Activated CD4-positive, alpha-beta T cell treated with anti-CD3 and anti-CD28 coated beads, Interleukin-2, amount 50 U/mL, for 1 hour (primary cell): ENCODE measurements at regions not wholly inside any gene's neighbourhood (a gene's known extent, or its start where the extent isn't known, plus 50 kb on each side); places are given as distances from the start of the nearest gene placed in this dataset.
"Not testable (repeated sequence)": the region's sequence is repeated elsewhere in the genome, so short reads cannot be mapped to it uniquely, and the experiment has no call there.

ENCODE experiments used
- DNase-seq: peaks from one replicate; pipeline ENCODE4 v3.0.0-alpha.2; 2020

DNA sequence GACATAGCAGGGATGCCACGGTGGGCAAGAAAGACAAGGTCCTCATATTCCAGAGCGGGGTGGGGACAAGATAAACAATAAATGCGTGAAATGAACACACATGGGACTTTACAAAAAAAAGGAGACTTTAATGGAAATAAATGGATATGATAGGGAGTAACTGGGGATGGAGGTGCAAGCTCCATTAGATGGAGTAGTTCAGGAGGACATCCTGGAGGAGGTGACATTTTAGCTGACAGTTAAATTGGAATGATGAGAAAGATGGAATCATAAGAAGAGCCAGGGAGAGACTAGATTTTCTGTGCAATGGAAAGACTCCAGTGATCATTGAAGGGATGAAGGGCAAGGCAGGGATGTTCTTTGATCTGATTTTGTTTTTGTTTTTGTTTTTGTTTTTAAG is 83.6 kb upstream of the MYL10 start:
- DNase-seq: no peak

DNA sequence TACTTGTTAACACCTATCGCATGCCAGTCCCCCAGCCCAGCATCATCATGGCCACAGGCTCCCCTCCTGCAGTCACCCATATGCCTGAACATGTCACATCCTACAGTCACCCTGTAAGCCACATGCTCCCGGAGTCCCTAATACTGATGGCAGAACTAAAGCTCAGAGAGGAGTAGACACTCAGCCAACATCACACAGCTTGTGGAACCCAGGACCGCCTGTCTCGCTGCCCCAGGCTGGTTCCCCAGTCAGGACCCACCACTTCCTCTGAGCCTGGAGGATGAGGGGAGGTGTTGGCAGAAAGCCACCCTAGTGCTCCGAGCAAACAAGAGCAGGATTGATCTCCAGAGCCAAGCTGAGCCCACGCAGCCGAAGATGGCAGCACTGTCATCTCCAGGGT is 85.0 kb upstream of the MYL10 start:
- DNase-seq: no peak

DNA sequence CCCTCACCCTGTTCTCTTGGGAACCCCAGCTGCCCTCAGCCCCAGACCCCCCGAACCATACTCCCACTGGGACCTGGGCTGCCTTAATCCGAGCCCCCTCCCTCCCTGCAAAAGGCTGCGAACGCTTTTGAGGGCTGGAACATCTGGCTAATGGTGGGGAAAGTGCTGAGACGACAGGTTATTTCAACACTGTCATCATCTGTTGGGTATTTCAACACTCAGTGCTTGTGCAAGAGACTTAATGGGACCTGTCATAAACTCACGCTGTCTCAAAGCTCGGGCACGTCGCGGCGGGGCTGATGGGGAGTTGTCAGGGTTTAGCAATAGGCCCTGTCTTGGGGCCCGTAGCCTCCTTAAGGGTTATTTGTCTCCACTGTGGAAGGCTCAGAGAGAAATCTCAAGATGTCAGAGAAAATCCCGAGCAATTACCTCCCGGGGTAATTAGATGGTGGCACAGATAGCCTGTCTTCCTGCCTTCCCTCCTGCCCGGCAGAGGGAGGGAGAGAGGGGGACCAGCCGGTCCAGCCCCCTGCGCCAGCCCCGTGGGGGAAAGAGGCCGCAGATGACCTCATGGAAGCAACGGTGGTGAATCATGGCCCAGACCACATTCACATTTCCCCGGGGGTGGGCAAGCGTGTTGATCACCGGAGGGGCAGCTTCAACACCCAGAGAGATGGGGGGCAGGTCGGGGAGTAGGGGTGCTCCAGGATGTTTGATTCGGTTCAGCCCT is 88.7 kb upstream of the MYL10 start:
- DNase-seq: no peak

GRCh38 chr7:101718363-101719122 is 89.4 kb upstream of the MYL10 start:
- no peak for DNase-seq

DNA sequence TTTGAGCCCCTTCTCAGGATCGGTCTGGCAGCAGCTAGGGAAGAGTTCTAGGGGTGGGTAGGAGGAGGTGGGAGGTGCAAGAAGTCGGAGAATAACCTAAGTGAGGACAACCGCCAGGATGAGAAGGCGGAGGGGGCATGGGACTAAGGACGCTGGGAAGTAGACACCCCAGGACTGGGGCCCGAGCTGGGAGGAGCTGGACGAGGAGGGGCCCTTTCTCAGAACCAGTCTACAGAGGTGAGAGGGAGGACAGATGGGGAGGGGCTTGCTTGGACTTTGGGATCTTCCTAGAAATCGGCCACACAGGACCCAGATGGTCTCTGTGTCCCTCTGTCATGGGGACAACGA is 90.0 kb upstream of the MYL10 start:
- no peak for DNase-seq

DNA sequence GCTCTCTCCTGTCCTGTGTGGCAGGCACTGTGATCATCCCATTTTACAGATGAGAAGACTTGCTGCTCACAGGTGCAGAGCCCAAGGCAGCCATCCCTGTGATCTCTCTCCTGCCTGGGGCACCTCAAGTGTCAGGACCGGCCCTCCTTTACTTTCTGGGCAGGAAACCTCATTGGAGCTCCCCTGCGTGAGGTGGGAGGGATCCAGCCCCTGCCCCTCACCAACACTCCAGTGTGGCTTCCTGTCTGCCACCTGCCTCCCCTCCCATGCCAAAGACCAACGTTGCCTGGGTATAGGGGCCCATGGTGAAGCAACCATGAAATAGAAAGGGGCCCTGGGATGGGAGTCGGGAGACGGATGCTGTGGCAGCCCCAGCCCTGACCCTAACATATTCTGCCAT is 91.2 kb upstream of the MYL10 start:
- no peak for DNase-seq

DNA sequence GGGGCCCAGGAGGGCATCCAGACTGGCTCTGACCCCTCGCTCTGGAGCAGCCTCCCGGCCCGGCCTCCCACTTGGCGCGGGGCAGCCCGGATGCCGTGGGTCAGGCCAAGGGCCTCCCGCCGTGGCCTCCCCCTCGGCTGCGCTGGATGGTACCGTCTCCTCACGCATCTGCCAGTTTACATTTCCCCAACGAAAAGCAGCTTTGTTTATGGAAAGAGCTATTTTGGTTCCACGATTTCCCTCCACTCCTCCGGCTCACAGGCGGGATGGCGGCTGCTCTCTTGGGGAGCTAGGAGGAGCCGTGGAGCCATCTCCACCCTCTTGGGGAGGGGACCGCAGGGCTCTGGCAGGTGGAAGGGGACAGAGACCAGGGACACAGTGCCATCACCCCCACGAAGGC is 93.2 kb upstream of the MYL10 start:
- DNase-seq: no peak

GRCh38 chr7:101723835-101724234 is 93.6 kb upstream of the CUX1 start:
- no peak for DNase-seq

- no peak for DNase-seq
Measured at GRCh38 chr7:101724957-101725356, 92.5 kb upstream of the CUX1 start.

DNA sequence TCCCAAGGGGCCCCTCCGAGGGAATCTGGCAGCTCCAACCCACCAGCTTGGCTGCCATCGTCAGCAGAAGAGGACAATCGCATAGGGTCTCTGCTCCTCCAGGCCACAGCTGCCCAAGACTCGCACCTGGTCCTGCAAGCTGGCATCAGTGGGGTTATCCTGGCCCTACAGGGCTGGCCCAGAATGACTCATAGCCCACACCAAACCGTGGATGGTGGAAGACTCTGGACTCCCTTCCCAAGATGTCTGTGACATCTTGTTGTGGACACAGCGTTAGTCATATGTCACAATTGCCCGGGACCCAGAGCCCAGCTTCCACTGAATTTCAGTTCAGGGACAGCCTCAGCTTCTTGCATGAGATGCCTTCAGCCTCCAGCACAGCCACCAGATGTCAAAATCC is 91.5 kb upstream of the CUX1 start:
- no peak for DNase-seq

DNA sequence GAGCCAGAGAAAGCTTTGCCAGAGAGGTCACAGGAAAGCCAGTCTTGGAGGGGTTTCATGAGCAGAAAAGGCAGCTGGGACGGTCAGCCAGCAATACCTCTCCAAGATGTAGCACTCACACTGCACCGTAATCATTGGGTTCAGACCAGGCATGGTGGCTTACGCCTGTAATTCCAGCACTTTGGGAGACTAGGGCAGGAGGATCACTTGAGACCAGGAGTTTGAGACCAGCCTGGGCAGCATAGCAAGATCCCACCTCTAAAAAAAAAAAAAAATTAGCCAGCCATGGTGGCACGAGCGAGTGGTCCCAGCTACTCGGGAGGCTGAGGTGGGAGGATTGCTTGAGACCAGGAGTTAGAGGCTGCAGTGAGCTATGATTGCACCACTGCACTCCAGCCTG is 90.2 kb upstream of the CUX1 start:
- no peak for DNase-seq

DNA sequence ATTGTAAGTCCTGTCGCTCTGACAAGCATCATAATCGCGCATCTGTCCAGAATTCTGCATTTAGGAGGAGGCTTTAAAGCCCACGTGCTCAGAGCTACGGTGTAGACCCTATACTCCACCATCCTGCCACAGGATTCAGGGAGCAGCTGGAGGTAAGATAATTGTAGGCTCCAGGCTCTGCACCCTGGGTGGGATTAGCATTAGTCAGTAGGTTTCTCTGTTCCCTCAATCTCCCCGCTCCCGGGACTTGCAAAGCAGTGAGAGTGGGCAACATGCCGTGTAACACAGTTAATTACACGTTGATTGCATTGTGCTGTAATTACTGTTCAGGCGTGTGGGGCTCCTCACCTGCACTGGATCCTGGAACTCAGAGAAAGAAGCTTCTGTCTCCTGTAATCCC is 89.3 kb upstream of the CUX1 start:
- DNase-seq: no peak

DNA sequence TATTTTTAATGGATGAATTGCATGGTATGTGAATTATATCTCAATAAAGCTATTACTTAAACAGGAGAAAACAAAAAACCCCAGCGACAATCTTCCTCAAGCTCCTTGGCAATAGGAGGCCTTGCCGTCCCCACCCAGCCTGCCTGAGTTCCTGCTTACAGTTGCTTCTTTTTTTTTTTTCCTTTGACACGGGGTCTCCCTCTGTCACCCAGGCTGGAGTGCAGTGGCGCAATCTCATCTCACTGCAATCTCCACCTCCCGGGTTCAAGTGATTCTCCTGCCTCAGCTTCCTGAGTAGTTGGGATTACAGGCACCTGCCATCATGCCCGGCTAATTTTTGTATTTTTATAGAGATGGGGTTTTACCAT is 88.6 kb upstream of the CUX1 start:
- not testable (repeated sequence) for DNase-seq

DNA sequence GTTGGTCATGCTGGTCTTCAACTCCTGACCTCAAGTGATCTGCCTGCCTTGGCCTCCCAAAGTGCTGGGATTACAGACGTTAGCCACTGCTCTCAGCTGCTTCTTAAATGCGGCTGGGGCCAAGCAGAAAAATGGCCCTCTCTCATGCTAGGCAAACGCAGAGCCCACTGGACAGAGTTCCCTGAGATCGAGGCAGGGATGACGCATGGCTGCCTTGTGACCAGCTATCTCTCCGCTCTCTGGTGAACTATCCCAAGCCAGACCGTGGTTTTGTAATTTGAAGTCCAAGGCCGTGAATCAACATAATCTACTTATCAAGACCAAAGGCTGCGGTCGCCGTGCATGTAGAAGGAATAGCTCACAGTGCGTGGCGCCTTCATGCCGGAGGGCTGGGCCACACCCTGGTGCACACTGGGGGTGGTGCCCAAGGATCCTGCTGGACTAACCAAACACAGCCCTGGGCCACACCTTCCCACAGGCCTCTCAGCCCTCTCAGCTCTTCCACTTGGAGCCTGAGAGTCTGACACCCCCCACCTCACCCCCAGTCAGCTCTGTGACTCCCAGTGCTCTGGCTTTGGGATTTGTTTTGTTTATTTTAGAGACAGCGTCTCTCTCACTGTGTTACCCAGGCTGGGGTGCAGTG is 88.1 kb upstream of the CUX1 start:
- no peak for DNase-seq

GRCh38 chr7:101731502-101732084 is 85.8 kb upstream of the CUX1 start:
- no peak for DNase-seq

DNA sequence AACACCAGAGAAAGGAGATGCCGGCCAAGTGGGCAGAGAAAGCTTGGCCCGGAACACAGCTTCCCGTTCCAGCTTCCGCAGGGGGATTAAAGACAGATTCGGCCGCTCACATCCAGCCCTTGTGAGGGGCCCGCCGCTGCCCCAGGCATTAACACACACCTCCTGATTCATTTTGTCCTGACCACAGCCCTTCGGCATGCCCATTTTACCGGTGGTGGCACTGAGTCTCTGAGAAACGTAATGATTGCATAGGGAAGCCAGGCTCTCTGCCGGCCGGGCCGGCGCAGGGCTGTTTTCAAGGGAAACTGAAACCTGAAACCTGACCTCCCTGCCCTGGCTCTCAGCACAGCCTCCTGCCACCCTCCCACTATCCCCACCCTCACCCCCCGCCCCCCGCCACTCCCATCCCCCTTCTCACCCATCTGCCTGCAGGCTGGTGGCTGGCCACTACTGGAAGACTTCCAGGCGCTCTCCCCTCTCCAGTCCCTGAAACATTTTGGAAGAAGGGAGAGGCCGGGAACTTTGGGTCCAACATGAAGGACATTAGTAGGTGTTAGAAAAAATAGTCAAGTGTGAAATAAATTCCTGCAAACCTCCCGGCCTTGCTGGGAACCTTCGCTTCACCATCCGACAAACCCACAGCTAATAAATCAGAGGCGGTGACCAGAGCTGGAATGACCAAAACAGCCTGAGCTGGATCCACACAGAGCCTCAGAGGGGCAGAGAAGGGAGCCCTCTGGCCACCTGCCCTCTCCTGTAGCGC is 83.5 kb upstream of the CUX1 start:
- no peak for DNase-seq

DNA sequence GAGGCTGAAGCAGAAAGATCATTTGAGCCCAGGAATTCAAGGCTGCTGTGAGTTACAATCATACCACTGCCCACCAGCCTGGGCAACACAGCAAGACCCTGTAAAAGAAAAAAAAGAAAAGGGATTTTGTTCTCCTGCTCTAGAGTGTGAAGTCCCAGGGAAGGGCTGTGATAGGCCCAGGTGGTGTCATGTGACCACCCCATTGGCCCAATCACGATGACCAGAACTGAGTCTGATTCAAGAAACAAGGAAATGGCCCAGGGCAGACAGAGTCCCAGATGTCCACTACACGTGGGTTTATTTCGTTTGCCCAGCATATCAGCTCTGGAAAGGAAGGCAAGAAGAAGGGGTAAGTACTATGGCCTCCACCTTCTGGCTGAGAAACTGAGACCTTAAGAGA is 81.3 kb upstream of the CUX1 start:
- DNase-seq: no peak

- no peak for DNase-seq
Measured at GRCh38 chr7:101739775-101740398, 77.5 kb upstream of the CUX1 start.

DNA sequence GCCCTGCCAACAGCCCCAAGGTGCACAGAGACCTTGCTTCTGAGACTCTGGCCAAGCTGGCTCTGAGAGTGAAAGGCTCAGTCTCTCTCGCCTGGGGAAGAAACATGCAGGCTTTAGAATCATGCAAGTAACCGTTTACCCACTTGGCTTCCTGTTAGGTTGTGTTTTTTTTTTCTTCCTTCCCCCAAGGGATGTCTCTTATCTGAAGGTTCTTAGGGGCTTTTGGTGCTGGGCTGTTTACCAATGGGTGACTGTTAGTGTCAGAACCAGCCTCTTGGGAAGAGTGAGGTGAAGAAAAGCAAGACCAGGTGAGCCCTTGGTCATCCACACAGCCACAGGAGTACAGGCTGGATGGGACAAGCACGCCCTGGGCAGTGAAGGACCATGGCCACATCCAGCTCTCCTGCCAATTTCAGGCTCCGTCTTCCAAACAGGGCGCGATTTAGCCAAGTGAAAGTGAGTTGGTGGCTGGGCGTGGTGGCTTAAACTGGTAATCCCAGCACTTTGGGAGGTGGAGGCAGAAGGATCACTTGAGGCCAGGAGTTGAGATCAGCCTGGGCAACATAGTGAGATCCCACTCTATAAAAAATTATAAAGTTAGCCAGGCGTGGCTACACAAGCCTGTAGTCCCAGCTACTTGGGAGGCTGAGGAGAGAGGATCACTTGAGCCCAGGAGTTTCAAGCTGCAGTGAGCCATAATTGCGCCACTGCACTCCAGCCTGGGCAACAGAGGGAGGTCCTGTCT is 76.3 kb upstream of the CUX1 start:
- no peak for DNase-seq

- peak; percentile 69 for DNase-seq
Measured at GRCh38 chr7:101743241-101743994, 74.0 kb upstream of the CUX1 start.

DNA sequence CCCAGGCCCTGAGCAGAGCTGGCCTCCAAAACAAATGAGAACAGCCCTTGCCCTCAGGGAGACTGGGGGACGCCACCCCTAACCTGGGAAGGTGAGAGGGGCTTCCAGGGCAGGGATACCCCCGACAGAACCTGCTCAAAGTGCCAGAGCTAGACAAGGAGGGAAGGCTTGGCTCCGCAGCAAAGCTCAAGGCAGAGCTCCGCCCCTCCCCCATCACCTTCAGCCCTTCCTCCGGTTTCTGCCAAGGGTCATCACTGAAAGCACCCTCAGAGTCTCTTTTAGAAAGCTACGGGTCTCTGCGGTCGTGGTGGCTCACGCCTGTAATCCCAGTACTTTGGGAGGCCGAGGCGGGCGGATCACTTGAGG is 73.4 kb upstream of the CUX1 start:
- DNase-seq: no peak
